Activated T-cell treated with anti-CD3 and anti-CD28 coated beads, Interleukin-2, amount 50 U/mL, for 4 hours (primary cell): ENCODE measurements at regions not wholly inside any gene's neighbourhood (a gene's known extent, or its start where the extent isn't known, plus 50 kb on each side); places are given as distances from the start of the nearest gene placed in this dataset.

ENCODE experiments used
- ATAC-seq, 2 donors: fragments of 200-7000 bp; cut with Tn5 transposase; one replicate each; pipeline ENCODE4 v1.10.0; 2021
- DNase-seq: peaks from one replicate; pipeline ENCODE4 v3.0.0-alpha.2; 2020
- H3K27me3 Mint-ChIP-seq: one replicate; pipeline ENCODE4 v1.8.0; 2021; ENCODE audit warnings: low read depth, mixed read lengths
- H3K36me3 Mint-ChIP-seq: one replicate; pipeline ENCODE4 v1.8.0; 2022; ENCODE audit warnings: mixed read lengths; ENCODE audit not compliant: insufficient read depth
- H3K4me1 Mint-ChIP-seq: one replicate; pipeline ENCODE4 v1.8.0; 2021; ENCODE audit warnings: low read depth, mixed read lengths
- H3K4me3 Mint-ChIP-seq: one replicate; pipeline ENCODE4 v1.8.0; 2021; ENCODE audit warnings: mild to moderate bottlenecking, moderate library complexity, mixed read lengths
- H3K9me3 Mint-ChIP-seq: one replicate; pipeline ENCODE4 v1.8.0; 2021; ENCODE audit warnings: mixed read lengths

DNA sequence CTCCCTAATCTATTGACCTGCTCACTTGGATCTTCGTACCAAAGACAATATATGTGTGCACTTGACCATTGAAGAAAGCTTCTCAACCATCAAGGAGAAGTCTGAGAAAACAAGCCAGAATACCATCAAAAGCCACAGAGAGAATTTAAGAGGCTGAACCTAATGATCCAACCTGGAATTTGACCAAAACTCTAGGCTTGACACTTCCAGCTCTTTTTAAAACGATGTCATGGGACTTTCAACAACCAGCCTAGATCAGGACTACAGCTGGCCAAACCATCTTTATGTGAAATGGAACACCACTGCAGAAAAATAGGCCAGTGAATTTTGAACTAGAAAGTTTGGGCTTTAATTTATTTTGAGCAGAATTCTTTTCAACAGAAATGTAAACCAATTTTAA lies 444.4 kb downstream of the LTN1 start:
- Mint-ChIP-seq H3K4me1 (no peaks in the 10 kb centered on the region), H3K27me3 (no peaks in the 10 kb centered on the region), H3K9me3 (no peaks in the 10 kb centered on the region), H3K4me3 (no peak overlapping the region), H3K36me3 (peaks cover 10% of the 10 kb centered on the region)
- no peak for DNase-seq
- ATAC-seq = no peak

DNA sequence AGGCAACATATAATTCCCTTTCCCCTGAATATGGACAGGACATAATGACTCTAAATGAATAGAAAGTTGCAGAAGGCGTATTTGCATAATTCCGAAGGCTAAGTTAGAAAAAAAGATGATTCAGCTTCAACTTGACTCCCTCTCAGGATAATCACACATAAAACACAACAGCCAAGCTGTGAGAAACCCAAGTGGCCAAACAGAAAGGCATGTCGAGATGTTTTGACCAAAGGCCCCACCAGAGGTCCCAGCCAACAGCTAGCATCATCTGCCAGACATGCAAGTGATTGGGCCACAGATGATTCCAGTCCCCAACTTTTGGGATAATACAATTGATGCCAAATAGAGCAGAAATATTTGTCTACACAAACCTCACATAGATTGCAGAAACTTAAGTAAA lies 444.9 kb downstream of the LTN1 start:
- ATAC-seq (no peak), DNase-seq (no peak)
- Mint-ChIP-seq H3K4me1 (no peaks in the 10 kb centered on the region), H3K27me3 (peaks cover 1% of the 10 kb centered on the region), H3K4me3 (no peak overlapping the region), H3K36me3 (peaks cover 10% of the 10 kb centered on the region), H3K9me3 (no peaks in the 10 kb centered on the region)

DNA sequence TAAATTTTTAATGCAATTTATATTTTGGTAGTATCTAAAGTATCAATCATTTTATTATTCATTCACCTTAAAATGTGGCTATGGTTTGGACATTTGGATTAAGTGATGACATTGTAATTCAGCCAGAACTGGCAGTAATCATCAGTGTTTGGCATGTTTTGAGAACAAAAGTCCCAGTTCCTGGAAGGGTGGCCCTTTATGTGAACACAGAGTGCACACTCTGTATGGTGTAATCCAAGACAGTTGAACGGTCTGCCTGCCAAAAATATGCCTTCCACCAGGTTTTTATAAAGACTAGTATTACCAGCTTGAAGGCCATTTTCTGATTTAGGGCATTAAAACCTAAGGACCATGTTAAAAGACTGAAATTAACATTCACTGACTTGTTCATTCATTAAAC lies 448.7 kb downstream of the LTN1 start:
- DNase-seq (no peak), ATAC-seq (no peak)
- peaks cover 6% of the 10 kb centered on the region for H3K36me3 Mint-ChIP-seq
- H3K4me3 Mint-ChIP-seq = no peak overlapping the region
- peaks cover 2% of the 10 kb centered on the region for H3K27me3 Mint-ChIP-seq
- no peaks in the 10 kb centered on the region for H3K9me3 Mint-ChIP-seq
- no peaks in the 10 kb centered on the region for H3K4me1 Mint-ChIP-seq

DNA sequence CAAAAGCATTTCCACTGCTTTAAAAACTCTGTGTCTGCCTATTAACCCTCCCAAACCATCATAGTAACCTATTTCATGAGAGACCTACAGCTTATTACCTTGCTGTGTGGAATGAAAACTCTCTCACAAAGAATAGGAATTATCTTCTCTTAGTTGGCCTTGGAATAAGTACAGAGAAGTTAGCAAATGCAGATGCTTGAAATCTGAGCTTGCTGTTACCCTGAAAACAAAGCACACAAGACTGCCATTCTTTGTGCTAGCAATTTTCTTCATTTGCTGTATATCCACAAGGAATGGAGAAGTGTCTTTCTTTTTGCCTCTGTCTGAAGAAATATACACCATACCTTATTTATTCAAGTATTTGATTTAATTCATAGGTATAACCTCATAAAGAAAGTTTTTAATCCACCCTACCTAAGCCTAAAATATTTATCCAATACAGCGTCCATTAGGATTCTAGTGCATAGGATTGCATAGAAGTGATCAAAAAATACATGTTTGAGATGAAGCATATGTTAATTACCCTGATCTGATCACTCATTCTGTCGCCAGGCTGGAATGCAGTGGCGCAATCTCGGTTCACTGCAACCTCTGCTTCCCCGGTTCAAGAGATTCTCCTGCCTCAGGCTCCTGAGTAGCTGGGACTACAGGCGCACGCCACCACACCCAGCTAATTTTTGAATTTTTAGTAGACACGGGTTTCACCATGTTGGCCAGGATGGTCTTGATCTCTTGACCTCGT lies 451.1 kb downstream of the LTN1 start:
- ATAC-seq (no peak), DNase-seq (no peak)
- peaks cover 6% of the 10 kb centered on the region for H3K36me3 Mint-ChIP-seq
- peaks cover 2% of the 10 kb centered on the region for H3K27me3 Mint-ChIP-seq
- no peaks in the 10 kb centered on the region for H3K4me1 Mint-ChIP-seq
- no peaks in the 10 kb centered on the region for H3K9me3 Mint-ChIP-seq
- H3K4me3 Mint-ChIP-seq = no peak overlapping the region

DNA sequence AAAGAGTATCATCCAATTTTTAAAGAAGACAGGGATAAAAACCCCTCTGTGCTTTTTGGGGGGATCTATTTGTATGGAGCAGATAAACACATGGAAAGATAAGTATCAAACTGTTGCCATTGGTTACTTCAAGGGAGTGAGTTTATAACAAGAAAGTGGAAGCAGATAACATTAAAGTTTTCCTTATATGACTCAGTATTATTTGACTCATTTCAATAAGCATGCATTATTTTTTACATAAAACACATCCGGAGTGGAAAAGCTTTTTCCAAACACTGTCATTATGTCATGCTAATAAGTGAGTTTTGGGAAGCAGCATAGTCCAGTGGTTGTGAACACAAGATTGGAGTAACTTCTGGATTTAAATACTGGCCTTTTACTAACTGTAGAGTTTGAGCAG lies 452.2 kb downstream of the LTN1 start:
- Mint-ChIP-seq H3K27me3 (peaks cover 2% of the 10 kb centered on the region), H3K36me3 (peaks cover under 1% of the 10 kb centered on the region), H3K4me1 (no peaks in the 10 kb centered on the region), H3K9me3 (no peaks in the 10 kb centered on the region), H3K4me3 (no peak overlapping the region)
- DNase-seq = no peak
- ATAC-seq = no peak

- ATAC-seq = no peak
- Mint-ChIP-seq H3K9me3 (no peaks in the 10 kb centered on the region), H3K4me3 (no peak overlapping the region), H3K36me3 (no peaks in the 10 kb centered on the region), H3K4me1 (no peaks in the 10 kb centered on the region), H3K27me3 (peaks cover 4% of the 10 kb centered on the region)
- DNase-seq = no peak
These were observed 453.1 kb downstream of the LTN1 start for GRCh38 chr21:28539623-28539988.

DNA sequence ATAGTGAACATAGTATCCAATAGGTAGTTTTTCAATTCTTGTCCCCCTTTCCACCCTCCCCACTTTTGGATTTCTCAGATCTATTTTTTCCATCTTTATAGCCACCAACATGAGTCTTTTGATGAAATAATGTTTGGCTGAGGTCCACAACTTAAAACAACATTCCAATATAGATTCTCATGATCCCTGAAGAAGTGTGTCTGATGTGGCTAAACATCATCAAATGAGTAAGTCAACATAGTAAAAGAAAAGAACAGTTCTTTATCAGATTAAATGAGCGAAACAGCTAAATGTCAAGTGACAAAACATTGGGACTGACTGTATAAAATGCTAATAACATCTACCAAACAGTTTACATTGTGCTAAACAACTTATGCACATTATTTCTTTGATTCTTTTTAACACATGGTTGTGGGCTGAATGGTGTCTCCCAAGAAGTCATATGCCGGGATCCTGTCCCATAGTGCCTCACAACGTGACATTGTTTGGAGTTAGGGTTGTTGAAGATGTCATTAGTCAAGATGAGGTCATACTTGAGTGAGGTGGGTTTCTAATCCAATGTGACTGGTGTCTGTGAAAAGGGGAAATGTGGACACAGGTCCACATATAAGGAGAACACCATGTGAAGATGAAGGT lies 453.6 kb downstream of the LTN1 start:
- DNase-seq (no peak), ATAC-seq (no peak)
- Mint-ChIP-seq H3K27me3 (peaks cover 5% of the 10 kb centered on the region), H3K4me1 (no peaks in the 10 kb centered on the region), H3K4me3 (no peak overlapping the region), H3K9me3 (no peaks in the 10 kb centered on the region), H3K36me3 (no peaks in the 10 kb centered on the region)

DNA sequence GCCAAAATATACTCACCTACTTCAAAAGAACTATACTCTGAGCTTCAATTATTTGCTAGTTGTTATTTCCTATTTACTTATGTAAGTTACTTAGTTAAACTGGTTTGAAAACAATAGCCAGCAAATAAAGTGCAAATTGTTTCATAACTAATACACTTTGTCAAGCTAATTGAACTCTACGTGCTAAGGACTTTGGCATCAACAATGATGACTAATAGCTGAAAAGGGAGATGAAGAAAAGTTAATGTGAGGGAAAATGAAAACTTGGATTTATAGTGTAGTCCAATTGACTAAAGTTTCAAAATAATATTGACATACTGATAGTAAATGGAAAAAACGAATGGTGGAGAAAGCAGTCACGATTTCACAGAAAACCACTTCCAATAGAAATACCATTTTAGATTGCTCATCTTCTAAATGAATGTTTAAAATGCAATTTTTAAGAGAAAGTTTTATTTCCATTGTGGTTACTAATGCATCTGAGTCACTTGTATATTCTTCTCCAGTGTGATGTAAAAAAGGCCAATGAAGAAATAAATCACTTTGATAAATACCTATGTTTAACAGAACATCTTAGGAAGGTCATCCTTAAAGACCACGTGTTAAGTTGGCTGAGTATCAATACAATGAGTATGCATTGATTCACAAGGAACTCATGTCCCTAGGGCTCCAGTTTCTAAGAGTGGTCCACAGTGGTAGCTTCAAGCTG lies 455.2 kb downstream of the LTN1 start:
- ATAC-seq = no peak
- H3K27me3 Mint-ChIP-seq = peaks cover 8% of the 10 kb centered on the region

DNA sequence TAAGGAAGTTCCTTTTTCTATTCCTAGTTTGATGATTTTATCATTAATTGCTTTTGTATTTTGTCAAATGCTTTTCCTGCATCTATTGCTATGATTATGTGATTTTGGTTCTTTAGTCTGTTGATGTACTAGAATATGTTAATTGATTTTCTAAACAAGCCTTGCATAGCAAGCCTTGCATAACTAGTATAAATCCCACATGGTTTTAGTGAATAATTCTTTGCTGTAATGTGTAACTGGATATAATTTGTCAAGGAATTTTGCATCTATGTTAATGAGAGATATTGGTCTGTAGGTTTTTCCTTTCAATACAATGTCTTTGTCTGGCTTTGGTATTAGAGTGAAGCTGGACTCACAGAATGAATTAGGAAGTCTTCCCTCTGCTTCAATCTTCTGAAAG lies 460.2 kb downstream of the LTN1 start:
- Mint-ChIP-seq H3K27me3 (peaks cover 13% of the 10 kb centered on the region), H3K9me3 (no peaks in the 10 kb centered on the region), H3K4me3 (no peak overlapping the region), H3K4me1 (no peaks in the 10 kb centered on the region), H3K36me3 (no peaks in the 10 kb centered on the region)
- DNase-seq (no peak), ATAC-seq (no peak)

More for the DNA sequence above, 455.2 kb downstream of the LTN1 start:
- Mint-ChIP-seq H3K4me1 (no peaks in the 10 kb centered on the region), H3K36me3 (no peaks in the 10 kb centered on the region), H3K9me3 (no peaks in the 10 kb centered on the region), H3K4me3 (no peak overlapping the region)
- no peak for DNase-seq

DNA sequence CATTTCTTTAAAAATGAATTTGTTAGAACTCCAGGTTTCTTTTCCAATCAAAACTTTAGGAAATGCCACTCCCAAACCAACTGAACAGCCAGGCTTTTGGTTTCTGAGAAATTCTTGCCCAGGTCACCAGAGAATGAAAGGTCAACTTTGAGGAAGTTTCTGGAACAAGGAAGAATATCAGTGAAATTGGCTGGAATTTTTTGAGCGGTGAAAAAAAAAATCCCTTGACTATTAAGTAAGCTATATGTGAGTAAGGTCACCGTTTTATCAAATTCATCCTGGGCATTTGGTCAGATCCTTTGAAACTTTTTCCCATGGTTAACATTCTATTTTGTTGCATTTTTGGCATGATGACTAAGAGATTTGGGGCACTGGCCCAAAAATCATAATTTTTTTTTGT lies 469.3 kb downstream of the LTN1 start:
- H3K9me3 Mint-ChIP-seq = no peaks in the 10 kb centered on the region
- no peak for ATAC-seq
- no peaks in the 10 kb centered on the region for H3K36me3 Mint-ChIP-seq
- H3K27me3 Mint-ChIP-seq = peaks cover 2% of the 10 kb centered on the region
- DNase-seq = no peak
- H3K4me3 Mint-ChIP-seq = no peak overlapping the region
- peaks cover 4% of the 10 kb centered on the region for H3K4me1 Mint-ChIP-seq

GRCh38 chr21:28522014-28522799 lies 470.5 kb downstream of the LTN1 start:
- Mint-ChIP-seq H3K4me1 (peaks cover 4% of the 10 kb centered on the region), H3K27me3 (peaks cover 2% of the 10 kb centered on the region), H3K9me3 (no peaks in the 10 kb centered on the region), H3K36me3 (no peaks in the 10 kb centered on the region), H3K4me3 (no peak overlapping the region)
- DNase-seq = no peak
- ATAC-seq = peak in 1 of 2 donors; percentile 46

- no peaks in the 10 kb centered on the region for H3K9me3 Mint-ChIP-seq
- no peaks in the 10 kb centered on the region for H3K36me3 Mint-ChIP-seq
- H3K27me3 Mint-ChIP-seq = no peaks in the 10 kb centered on the region
- ATAC-seq (no peak), DNase-seq (no peak)
- no peak overlapping the region for H3K4me3 Mint-ChIP-seq
- peaks cover 4% of the 10 kb centered on the region for H3K4me1 Mint-ChIP-seq
These were observed 474.0 kb downstream of the LTN1 start for GRCh38 chr21:28518630-28519029.

GRCh38 chr21:28516991-28517592 lies 475.6 kb downstream of the LTN1 start:
- DNase-seq = peak; percentile 40
- Mint-ChIP-seq H3K36me3 (no peaks in the 10 kb centered on the region), H3K9me3 (no peaks in the 10 kb centered on the region), H3K4me3 (no peak overlapping the region), H3K4me1 (no peaks in the 10 kb centered on the region), H3K27me3 (peaks cover 3% of the 10 kb centered on the region)
- ATAC-seq = peak; percentile 87 to 89

DNA sequence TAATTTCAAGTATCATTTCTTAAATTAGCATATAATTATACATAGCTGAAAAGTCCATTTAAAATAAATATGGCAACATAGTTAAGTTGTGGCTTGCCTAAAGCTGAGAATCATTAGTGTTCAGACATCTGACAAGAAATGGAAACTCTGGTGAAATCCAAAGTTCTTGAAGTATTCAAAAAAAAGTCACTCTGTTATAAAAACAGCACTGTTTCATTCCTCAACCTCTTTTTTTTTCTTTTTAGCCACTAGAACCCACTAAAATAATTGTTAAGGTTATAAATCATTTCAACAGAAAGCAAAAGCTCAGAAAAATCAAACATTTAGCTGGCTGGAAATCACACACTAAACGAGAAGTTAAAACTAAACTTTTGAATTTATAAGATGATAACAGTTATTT lies 476.7 kb downstream of the LTN1 start:
- Mint-ChIP-seq H3K9me3 (no peaks in the 10 kb centered on the region), H3K36me3 (no peaks in the 10 kb centered on the region), H3K27me3 (peaks cover 3% of the 10 kb centered on the region), H3K4me3 (no peak overlapping the region), H3K4me1 (no peaks in the 10 kb centered on the region)
- DNase-seq (no peak), ATAC-seq (no peak)
